HCEC 1CT (cell line): ENCODE measurements at regions not wholly inside any gene's neighbourhood (a gene's known extent, or its start where the extent isn't known, plus 50 kb on each side); places are given as distances from the start of the nearest gene placed in this dataset.
A peak's percentile ranks its signal among the peaks of the same experiment; 100 is the strongest.

ENCODE experiments used
- DNase-seq: peaks from one replicate; pipeline ENCODE4 v3.0.0-alpha.2; 2017

GRCh38 chr5:6161257-6161656, 217.1 kb downstream of the MED10 start:
- DNase-seq = no peak

GRCh38 chr5:6159832-6160430, 218.4 kb downstream of the MED10 start:
- DNase-seq = no peak

- peak; percentile 97 for DNase-seq
These were observed 219.1 kb downstream of the MED10 start for GRCh38 chr5:6158974-6159831.

GRCh38 chr5:6154216-6154615, 224.1 kb downstream of the MED10 start:
- no peak for DNase-seq

GRCh38 chr5:6146271-6146670, 232.1 kb downstream of the MED10 start:
- DNase-seq = no peak

- DNase-seq = no peak
These were observed 232.6 kb downstream of the MED10 start for GRCh38 chr5:6145616-6146237.

GRCh38 chr5:6143523-6143922, 234.8 kb downstream of the MED10 start:
- DNase-seq = no peak

DNA sequence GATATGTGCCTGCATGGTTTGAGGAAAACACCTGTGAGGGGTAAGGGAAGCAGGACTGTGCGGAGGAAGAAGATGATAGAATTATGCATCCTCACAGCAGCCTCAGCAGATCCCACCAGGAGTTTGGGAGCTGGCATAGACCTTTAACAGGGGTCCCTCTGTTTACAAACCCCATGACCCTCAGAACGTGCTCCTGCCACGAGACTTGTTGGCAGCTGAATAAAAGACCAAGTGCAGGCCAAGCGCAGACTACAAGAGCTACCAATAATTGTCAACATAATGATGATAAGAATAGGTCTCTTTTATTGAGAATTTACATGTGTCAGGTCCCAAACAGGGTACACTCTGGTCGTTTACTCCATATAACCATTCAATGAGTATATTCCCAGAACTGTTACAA, 236.0 kb downstream of the MED10 start:
- no peak for DNase-seq

DNA sequence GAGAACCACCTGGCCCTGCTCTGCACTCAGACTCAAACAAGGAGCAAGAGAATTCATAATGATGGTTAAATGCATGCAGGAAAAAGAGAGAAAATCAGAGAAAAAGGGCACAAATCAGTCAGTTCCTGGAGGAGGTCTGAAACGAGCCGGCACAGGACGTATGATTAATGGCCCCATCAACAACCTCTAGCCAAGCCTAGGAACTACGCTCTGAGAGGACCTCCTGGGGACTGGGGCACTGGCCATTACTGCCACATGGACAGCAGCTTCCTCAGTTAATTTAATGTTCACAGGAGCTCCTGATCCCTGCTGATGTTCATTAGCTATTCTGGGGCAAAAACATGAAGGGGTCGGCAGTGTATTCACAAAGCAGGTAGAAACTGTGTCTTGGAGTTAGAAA, 238.1 kb downstream of the MED10 start:
- no peak for DNase-seq

GRCh38 chr5:6135977-6136376, 242.4 kb downstream of the MED10 start:
- DNase-seq = no peak

DNA sequence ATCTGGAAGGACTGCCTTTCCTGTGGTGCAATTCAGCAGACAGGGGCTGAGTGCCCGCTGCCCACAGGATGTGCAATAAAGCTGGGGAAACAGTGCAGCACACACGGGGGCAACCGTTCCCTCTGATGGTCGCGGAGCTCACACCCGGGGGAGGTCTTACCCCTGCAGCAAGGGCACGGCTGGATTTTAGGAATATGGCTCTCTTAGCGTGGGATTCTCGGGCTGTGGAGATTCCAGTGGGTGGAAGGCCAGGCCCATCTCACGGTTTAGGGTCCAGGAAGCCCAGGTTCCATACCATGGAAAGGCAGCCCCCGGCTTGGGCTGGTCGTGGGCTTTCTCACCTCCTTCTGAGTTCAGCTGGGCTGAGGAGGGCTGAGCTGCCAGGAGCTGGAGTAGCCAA, 244.1 kb downstream of the MED10 start:
- no peak for DNase-seq

- DNase-seq = no peak
These were observed 252.6 kb downstream of the MED10 start for GRCh38 chr5:6125781-6126180.

GRCh38 chr5:6118691-6119090, 259.7 kb downstream of the MED10 start:
- no peak for DNase-seq

- no peak for DNase-seq
These were observed 261.1 kb downstream of the MED10 start for GRCh38 chr5:6117212-6117611.

GRCh38 chr5:6115852-6116251, 262.5 kb downstream of the MED10 start:
- DNase-seq = no peak

GRCh38 chr5:6112538-6112937, 265.8 kb downstream of the MED10 start:
- DNase-seq = no peak

DNA sequence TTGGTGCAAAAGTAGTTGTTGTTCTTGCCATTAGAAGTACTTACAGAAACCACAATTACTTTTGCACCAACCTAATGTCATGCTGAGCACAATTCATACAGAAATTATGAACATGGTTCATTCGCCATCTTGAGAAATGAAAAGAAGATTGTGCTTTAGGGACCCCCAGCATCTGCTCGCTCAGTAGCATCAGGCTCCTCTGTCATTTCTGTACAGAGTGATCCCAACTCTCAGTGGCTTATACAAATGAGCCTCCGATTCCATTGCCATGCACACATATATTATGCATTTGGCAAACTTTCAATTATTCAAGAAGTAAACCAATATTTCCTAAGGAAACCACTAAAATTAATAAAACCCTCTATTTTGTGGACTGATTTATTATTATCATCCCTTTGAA, 266.2 kb downstream of the MED10 start:
- DNase-seq = no peak

GRCh38 chr5:6111131-6111530, 267.2 kb downstream of the MED10 start:
- no peak for DNase-seq

DNA sequence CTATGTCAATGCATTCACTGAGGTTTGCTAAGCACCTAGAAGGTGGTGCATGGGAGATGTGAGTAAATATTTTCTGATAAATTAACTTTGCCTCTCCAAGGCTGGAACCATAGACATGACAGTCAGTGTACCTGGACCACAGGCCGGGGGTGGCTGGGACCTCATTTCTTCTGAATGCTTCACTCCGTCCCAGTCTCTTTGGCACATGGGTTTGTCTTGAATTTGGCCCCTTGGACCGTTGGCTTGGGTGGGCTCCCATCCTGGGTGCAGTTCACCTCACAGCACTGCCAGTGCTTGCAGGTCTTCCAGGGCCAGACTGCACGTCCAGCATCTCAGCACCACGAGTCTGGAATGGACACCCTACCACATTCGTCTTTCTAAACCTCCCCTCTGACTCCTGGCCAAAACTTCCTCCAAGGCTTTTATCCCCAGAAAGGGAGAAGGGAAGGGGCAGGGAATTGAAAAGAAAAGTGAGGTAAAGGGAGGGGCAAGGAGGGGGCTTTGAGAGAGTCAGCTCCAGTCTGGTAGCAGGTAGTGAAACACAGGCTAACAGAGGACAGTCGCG, 267.8 kb downstream of the MED10 start:
- DNase-seq = no peak

GRCh38 chr5:6108981-6109825, 269.1 kb downstream of the MED10 start:
- no peak for DNase-seq

GRCh38 chr5:6108540-6108848, 269.9 kb downstream of the MED10 start:
- DNase-seq = no peak

DNA sequence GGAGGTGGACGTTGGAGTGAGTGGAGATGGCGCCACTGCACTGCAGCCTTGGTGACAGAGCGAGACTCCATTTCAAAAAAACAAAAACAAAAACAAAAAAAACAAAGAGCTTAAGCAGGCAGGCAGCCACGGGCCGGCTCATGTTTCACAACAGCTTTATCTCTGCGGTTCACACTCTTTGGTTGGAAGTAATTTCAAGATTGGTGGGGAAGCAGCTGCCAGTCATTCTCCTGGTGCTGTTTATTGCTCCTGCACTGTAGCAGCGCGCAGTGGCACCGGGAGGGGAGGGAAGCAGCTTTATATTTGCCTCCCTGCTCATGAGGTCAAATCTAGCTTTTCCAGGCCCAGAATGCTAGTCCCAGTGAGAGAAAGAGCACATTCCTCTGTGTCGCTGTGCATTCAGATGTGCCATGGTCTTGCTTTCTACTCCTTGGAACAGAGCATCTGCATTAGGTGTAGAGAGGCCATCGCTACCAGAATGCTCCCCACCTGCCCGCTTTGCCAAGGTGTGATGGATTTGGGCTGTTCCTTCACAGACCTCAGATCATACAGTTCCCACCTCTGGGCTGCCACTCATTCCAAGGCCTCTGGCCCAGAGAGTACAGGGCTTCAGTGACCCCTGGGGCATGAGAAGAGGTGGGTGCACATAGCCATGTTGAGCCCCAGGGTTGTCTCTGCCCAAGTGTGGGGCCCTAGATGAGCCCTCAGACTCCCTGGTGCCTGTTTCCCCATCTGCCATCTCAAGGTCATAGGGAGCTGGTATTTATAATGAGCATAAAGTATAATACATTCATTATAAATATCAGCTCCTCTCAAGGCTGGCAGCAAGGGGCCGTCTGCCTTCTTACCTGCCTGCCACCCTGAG, 270.4 kb downstream of the MED10 start:
- no peak for DNase-seq
